ENCODE measurements at regions not wholly inside any gene's neighbourhood (a gene's known extent, or its start where the extent isn't known, plus 50 kb on each side); places are given as distances from the start of the nearest gene placed in this dataset.
"Not testable (repeated sequence)": the region's sequence is repeated elsewhere in the genome, so short reads cannot be mapped to it uniquely, and the experiment has no call there.

- FAIRE-seq, result no peak
Observed at GRCh38 chr10:83522456-83522855, 616.9 kb upstream of the GHITM start.

- no peak for FAIRE-seq
Observed at GRCh38 chr10:83522881-83523386, 616.4 kb upstream of the GHITM start.

DNA sequence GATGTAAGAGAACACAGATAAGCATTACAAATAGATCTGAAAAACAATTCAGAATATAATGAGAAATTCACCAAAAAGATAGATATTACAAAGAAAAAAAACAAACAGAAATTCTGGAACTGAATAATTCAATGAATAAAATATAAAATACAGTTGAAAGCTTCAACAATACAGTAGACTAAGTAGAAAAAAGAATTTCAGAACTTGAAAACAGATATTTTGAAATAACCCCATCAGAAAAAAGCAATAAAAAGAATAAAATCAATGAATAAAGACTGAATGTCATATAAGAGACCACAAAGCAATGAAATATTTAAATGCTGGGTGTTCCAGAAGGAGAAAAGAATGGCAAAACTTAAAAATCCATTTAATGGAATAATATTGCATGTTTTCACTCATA lies 611.4 kb upstream of the GHITM start:
- FAIRE-seq, result no peak

- no peak for FAIRE-seq
Observed at GRCh38 chr10:83533290-83533689, 606.0 kb upstream of the GHITM start.

DNA sequence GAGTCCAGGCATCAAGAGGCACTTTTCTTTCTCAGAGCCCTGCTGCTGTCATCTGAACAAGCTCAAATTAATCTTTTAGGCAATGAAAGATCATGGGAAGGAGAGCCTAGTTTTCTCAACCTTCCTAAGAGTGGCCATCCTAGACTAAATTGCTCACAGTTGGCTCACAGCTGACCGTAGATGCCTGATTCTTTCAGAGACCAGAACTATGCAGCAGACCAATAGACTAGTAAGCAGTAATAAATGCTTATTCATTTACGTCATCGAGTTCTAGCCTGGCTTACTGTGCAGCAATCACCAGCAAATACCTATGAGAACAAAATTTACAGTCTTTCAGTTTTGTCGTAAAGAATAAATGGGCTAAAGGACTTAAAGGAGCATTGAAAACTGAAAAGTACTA lies 602.9 kb upstream of the GHITM start:
- no peak for FAIRE-seq

DNA sequence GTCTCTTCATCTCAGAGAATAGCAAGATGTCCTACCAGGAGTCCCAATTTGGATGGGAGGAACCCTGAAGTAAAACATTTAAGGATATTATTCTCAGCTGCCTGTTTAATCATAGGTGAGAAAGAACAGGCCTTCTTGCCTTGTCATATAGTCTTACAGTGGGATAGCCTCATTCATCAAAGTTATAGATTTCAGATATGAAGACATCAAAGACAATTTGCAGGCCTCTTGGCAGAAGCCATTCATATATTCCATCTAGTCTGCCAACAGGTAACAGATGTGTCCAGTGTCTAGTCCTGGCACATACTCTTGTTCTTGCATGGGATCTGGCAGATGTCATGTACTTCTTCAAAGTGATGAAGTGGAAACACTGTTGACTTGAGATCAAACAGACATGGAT lies 601.3 kb upstream of the GHITM start:
- no peak for FAIRE-seq

DNA sequence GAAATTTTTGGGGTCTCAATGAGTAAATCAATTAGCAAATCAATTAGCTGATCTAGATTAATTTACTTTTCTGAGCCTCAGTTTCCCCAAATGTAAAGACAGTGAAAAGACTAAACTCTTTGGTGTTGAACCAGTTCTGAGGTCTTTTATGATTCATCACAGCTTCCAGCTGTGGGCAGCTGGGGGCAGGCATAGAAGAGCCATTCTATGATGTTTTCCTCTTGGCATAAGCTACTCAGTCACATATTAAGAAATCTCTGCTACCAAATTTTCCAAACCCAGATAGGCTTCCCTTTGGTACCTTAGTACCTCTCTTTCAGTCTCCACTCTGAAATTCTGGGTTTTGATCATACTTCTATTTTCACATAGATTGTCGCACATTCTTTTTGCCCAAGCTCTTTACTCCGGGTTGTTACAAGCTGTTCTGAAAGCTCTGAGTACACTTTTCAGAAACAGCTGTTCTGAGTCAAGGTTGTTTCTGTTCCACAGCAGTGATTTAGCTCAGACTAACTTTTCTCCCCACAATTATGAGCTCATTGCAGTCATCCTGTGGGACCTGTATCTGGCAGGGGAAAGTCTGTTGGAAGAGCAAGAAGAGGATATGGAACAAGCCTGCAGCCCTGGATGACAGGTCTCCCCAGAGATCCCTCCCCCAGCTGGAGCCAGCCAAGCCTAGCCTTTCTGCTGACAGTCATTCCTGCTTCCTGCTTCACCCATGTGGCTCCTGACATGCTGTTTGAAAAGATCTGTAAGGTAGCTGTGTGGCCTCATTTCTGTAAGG lies 599.6 kb upstream of the GHITM start:
- no peak for FAIRE-seq

GRCh38 chr10:83541046-83541445 lies 598.3 kb upstream of the GHITM start:
- FAIRE-seq, result no peak

GRCh38 chr10:83542774-83543411 lies 596.4 kb upstream of the GHITM start:
- no peak for FAIRE-seq

- FAIRE-seq, result no peak
Observed at GRCh38 chr10:83543691-83544462, 595.4 kb upstream of the GHITM start.

DNA sequence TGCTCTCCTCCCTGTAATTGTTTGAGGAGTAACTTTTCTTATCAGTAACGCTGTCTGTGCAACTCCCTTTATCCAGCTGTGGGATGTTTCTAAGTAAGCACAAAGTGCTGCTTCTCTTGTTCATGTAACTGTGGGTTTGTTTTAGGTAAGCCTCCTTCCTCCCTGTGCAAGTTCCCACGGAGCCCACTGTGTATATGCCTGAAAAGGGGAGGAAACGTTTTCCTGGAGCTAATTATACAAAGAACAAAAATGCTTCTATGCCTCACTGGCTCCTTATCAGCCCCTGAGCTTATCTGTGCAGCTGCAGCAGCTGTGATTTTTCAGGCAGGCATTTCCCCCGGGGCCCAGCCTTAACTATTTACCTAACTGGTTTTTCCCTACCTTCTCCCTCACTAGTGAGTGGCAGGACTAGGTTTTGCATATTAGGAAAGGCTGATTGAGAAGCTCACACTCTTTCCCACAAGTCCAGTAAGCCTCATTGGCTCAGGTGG lies 593.4 kb upstream of the GHITM start:
- FAIRE-seq, result no peak

- not testable (repeated sequence) for FAIRE-seq
Observed at GRCh38 chr10:83551190-83551589, 588.1 kb upstream of the GHITM start.

DNA sequence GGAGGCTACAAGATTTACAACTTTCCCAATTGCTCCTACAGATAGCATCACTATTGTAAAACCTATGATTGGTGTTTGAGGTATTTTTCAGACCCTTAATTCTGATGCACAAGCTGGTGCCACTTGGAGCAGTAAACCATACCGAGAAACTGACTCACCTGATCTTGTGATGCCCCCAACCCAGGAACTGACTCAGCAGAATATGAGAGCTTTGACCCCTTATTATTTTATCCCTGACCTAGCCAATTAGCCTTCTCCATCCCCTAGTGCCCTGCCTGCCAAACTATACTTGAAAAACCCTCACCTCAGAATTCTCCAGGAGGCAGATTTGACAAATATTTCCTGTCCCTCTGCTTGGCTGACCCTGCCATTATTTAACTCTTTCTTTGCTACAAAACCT lies 585.9 kb upstream of the GHITM start:
- FAIRE-seq, result no peak

DNA sequence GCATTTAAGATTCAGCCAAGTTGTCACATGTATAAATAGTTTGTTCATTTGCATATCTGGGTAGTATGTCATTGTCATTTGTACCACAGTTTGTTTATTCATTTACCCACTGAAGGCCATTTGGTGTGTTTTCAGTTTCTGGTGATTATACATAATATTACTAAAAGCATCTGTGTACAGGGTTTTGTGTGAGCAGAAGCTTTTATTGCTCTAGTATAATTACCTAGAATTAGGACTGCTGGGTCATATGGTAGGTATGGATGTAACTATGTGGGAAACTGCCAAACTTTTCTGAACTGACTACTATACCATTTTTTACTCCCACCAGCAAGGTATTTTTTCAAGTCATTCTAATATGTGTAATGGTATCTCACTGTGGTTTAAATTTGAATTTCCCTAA lies 584.0 kb upstream of the GHITM start:
- no peak for FAIRE-seq

- FAIRE-seq, result no peak
Observed at GRCh38 chr10:83562381-83562780, 576.9 kb upstream of the GHITM start.

GRCh38 chr10:83564889-83565588 lies 574.3 kb upstream of the GHITM start:
- FAIRE-seq, result no peak

DNA sequence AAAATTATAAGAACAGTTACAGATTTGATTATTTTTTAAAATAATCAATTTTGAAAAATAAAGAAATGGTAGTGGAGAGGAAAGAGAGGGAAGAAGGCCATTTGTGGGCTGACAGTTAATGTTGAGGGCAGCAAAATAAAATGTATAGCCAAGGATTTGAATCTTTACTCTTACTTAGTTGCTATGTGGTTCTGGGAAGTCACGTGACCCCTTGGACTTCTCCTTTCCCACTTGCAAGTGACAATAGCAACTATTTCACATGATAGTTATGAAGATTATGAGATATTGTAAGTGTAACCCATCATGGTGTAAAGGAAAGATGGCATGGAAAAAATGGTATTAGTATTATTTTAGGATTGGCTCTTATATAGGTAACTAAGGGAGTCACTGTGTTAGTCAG lies 567.3 kb upstream of the GHITM start:
- FAIRE-seq, result no peak

DNA sequence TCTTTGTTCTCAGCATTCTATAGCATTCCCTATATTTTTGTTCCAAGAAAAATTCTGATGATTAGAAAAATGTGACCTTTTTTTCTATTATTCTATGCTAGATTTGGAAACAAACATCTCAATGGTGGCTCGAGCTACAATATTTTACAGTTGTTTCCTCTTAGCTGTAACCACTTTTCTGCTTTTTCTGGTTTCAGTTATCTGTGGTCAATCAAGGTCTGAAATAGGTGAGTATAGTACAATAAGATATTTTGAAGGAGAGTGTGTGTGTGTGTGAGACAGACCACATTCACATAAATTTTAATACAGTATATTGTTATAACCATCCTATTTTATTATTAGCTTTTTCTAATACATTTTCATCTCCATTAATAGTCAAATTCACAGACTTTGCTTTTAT lies 564.5 kb upstream of the GHITM start:
- no peak for FAIRE-seq

- FAIRE-seq, result no peak
Observed at GRCh38 chr10:83577421-83577820, 561.9 kb upstream of the GHITM start.

GRCh38 chr10:83580373-83581012 lies 558.8 kb upstream of the GHITM start:
- FAIRE-seq, result no peak

DNA sequence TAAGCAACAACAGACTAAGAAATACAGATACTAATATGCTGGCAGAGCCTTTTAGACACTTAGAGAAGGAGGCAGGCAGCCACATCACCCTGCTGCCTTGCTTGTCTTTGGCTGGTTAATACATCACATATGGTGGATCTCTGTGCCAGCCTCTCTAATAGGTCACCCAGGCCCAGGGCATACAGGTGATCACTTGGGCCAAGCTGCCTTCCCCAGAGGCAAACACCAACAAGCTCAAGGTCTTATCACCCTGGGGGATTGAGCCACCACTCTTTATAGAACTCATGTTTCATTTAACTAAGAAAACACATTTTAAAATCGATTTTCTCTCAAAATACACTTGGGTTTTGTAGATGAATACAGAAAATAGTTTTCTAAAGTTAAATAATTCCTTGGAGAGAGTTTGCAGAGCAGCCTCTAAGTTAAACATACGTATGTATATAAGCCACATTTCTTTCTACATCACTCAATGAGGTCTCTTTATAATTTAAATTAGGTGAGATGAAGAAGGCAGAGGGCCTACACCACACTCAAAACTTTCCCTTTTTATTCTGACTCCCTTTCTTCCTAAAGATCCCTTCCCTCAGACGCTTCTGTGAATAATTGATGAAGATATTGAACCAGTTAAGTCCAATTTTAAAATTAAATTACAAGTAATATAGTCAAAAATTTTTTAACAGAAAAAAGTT lies 556.8 kb upstream of the GHITM start:
- no peak for FAIRE-seq

DNA sequence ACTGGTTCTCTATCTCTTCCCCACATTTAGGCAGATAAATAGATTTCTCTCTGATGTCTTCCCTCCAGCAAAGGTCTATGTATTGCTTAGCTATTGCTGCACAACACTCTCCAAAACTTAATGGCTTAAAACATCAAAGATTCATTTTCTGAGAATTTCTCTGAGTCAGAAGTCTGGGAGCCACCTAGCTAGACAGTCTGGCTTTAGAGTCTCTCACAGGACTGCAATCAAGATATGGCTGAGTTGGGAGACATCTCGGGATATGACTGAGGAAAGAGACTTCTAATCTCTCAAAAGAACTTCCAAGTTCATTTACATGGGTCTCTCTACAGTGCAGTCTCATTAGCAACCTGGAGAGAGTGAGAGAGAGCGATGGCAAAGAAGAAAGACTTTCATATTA lies 553.6 kb upstream of the GHITM start:
- no peak for FAIRE-seq

Measured in colon (tissue), 2 donors.